ENCODE measurements at regions not wholly inside any gene's neighbourhood (a gene's known extent, or its start where the extent isn't known, plus 50 kb on each side); places are given as distances from the start of the nearest gene placed in this dataset.

GRCh38 chr3:193910310-193910709 lies 225.6 kb upstream of the HES1 start:
- TF ChIP-seq POLR2AphosphoS5 (IDR thresholded peaks at IDR 0.05): no peak
- TF ChIP-seq, protein P1, sequence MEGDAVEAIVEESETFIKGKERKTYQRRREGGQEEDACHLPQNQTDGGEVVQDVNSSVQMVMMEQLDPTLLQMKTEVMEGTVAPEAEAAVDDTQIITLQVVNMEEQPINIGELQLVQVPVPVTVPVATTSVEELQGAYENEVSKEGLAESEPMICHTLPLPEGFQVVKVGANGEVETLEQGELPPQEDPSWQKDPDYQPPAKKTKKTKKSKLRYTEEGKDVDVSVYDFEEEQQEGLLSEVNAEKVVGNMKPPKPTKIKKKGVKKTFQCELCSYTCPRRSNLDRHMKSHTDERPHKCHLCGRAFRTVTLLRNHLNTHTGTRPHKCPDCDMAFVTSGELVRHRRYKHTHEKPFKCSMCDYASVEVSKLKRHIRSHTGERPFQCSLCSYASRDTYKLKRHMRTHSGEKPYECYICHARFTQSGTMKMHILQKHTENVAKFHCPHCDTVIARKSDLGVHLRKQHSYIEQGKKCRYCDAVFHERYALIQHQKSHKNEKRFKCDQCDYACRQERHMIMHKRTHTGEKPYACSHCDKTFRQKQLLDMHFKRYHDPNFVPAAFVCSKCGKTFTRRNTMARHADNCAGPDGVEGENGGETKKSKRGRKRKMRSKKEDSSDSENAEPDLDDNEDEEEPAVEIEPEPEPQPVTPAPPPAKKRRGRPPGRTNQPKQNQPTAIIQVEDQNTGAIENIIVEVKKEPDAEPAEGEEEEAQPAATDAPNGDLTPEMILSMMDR (IDR thresholded peaks at IDR 0.05; ENCODE audit: poor library complexity, severe bottlenecking): no peak
- no peak for TF ChIP-seq RAD21 (conservative IDR thresholded peaks at IDR 0.05)
- no peak for TF ChIP-seq EZH2 (IDR thresholded peaks at IDR 0.05; ENCODE audit: borderline replicate concordance, insufficient read depth, low read length, poor library complexity, severe bottlenecking)
- no peak for TF ChIP-seq EP300 (conservative IDR thresholded peaks at IDR 0.05; ENCODE audit: poor library complexity, severe bottlenecking)

Measured in neural cell (in vitro differentiated cells).